HG02678 (cell line): ENCODE measurements at regions not wholly inside any gene's neighbourhood (a gene's known extent, or its start where the extent isn't known, plus 50 kb on each side); places are given as distances from the start of the nearest gene placed in this dataset.

Source experiments
- ATAC-seq: cut with Tn5 transposase; IDR thresholded peaks from one replicate; pipeline ENCODE4 v1.9.1; 2021; ENCODE audit warnings: mild to moderate bottlenecking, moderate library complexity; ENCODE audit not compliant: unreplicated experiment

- ATAC-seq = no peak
Observed at GRCh38 chr9:134227451-134228411, 63.4 kb upstream of the RNU6ATAC start.

DNA sequence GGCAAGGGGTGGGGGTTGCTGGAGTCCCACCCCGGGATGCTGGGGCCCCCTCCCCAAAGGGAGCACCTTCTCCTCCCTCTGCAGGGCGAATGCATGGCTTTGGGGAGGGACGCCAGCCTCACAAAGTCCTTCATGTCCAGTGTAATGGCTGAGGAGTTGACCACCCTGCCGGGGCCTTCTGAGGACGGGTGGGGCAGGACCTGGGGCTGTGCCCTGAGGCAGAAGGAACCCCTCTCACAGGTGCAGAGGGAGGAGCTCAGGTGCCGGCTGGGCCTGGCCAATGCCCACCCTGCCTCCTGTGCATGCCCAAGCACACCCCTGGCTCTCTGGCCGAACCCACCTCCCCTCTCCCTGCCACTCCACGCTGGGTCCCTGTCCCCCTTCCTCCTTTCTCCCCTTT lies 64.3 kb upstream of the RNU6ATAC start:
- no peak for ATAC-seq

DNA sequence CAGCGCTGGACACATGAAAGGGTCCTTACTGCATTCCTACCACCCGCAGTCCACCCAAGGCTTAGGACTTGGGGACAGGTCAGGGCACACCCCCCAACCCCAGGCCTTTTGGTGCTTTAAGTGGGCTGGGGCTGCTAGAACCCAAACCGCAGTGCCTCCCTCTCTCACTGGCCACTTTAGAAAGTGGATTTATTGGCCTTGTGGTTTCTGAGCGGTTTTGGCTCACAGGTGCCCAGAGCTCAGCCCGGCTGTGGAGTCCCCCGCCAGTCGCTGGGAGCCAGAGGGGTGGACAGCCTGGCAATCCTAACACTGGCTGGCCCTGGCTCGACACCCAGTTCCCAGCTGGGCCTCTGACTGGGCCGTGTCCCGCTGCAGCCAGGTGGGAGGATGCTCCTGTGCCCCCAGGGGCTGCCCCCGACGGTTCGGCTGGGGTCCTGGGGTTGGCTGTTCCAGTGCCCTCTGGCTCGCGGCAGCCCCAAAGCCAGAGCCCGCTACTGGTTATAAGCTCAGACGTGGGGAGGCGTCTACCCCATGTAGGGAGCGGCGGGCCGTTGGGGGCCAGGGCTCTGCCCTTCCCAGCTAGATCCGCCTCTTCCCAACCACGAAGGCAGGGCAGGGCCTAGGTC lies 65.2 kb upstream of the RNU6ATAC start:
- ATAC-seq = no peak

DNA sequence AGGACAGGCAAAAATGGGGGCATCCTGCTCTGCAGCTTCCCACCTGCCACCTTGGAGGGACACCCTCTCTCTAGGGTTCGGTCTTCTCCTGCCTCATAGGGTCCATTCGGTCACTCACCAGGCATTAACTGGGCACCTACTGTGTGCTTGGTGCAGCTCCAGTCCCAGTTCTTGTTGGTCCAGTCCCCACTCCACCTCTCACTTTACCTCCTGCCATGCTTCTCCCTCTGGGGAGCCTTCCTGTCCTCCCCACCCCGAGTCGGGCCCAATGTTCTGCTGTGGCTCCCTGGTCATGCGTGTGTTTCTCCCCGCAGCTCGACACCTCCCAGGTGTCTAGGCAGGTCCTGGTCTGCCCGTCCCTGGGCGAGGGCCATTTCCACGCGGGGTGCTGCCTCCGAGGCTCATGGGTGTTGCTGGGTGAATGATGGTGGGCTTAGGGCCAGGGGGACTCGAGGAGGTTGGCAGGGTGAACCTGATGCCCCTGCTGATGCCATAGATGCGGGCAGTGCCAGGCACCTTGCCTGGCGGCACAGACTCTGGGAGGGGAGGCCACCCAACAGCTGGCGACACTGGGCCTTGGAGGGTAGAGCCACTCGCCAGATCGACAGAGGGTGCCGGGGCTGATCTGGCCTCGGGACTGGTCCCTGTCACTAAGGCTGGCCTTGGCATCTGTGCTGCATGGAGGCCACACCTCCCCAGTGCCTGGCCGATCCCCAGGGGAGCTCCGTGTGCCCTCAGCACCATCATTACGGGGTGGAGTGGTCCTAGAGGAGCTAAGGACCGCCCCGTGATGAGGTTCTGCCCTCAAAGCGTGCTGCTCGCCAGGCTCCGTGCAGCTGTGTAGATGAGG lies 66.0 kb upstream of the RNU6ATAC start:
- ATAC-seq = no peak

DNA sequence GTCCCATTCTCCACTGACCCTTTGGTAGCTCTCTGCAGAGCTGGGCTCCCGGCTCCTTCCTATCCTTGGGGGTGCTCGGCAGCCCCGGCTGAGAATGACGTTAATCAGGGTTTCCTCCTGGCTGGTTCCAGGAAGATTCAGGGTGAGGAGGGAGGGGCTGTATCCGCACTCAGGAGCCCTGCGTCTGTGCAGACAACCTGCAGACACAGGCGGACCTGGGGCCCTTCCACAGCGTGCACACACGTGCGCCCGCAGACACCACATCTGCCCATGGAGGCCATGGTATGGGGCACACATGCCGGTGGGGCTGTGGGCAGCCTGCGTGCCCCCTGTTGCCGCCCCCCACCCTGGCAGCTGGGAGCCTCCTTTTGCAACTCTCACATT lies 66.6 kb upstream of the RNU6ATAC start:
- no peak for ATAC-seq

- ATAC-seq = no peak
Observed at GRCh38 chr9:134231330-134231745, 67.0 kb upstream of the RNU6ATAC start.

- no peak for ATAC-seq
Observed at GRCh38 chr9:134231767-134232166, 67.4 kb upstream of the RNU6ATAC start.

DNA sequence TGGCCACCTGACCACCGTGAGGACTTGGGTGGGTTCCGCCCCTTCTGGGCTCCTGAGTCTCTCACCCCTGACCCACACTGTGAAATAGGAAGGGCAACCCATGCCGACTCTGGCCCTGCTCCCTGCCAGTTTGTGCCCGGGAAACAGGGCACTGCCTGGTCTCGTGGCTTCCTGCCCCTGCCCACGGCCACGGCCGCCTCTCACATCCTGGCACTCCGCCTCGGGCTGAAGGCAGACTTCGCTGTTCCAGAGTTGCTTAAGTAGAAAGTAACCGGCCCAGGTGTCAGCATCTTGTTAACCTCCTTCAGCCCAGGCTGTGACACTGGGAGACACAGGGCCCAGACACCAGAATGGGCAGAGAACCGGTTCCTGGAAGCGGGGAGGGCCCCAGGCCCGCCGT lies 68.7 kb upstream of the RNU6ATAC start:
- no peak for ATAC-seq

- ATAC-seq = no peak
Observed at GRCh38 chr9:134234001-134234660, 69.8 kb upstream of the RNU6ATAC start.

DNA sequence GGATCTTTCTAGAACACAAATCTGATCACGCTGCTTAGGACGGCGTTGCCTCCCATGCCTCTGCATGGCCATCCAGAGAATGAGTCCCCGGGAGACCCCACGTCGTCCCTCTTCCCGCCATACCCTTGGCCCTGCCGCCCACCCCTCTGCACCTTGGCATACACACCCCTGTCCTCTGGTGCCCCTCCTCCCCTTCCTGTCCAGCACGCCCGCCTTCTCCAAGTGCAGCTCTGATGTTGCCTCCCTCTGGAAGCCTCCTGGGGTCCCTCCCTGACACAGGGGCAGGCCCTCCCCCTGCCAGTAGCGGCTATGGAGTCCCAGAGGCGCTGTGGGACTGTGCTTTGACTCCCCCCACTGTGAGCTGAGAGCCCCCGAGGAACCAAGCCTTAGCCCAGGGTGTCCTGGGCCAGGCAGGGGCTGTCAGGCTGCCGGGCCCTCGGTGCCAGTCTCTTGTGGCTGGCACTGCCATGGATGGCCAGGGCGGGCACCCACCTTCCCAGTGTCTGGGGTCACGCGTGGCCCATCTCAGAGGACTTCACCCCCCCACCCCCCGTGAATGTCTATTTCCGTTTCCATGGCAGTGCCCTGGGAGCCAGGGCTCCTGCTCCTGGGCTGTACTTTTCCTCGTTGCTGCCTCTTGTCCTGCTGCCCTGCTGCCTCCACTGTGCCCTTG lies 70.5 kb upstream of the RNU6ATAC start:
- no peak for ATAC-seq

DNA sequence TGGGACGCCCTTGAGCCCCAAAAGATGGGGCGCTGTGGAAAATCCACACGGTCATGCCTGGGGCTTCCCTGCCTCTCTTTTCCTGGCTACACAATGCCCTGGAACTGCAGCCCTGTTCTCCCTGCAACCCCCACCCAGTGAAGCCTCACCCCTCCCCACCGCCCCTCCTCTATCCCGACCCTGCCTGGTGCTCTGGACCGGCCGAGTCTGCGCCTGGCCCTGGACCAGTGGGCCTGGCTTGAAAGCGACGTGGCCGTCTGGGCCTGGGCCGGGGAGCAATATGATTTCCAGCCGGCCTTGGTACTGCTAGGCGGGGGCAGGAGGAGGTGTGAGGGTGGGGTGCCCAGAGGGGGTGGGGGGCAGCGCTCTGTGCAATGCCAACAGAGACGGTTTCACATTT lies 71.0 kb upstream of the RNU6ATAC start:
- ATAC-seq = no peak

GRCh38 chr9:134236001-134236421 lies 71.6 kb upstream of the RNU6ATAC start:
- no peak for ATAC-seq

- ATAC-seq = no peak
Observed at GRCh38 chr9:134236935-134237629, 72.7 kb upstream of the RNU6ATAC start.

GRCh38 chr9:134237630-134238265 lies 73.4 kb upstream of the RNU6ATAC start:
- no peak for ATAC-seq

- no peak for ATAC-seq
Observed at GRCh38 chr9:134239130-134239903, 75.0 kb upstream of the RNU6ATAC start.

DNA sequence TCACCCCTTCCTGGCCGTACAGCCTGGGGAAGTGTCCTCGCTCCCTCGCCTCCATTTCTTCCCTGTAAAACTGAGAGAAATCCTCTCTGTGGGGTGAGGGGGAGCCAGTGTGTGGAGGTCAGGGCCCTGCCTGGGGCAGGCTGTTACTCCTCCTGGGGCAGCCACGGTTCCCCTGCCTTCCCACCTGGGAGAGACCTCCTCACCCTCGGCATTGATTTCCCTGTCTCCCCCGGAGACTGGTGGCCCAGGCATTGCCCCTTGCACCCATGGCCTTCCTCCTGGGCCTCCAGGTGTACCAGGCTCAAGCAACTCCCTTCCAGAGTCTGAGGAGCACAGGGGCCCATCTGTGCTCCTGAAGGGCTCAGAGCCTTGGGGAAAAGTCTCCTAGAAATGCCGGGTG lies 75.6 kb upstream of the RNU6ATAC start:
- no peak for ATAC-seq

- no peak for ATAC-seq
Observed at GRCh38 chr9:134240361-134240760, 76.0 kb upstream of the RNU6ATAC start.

DNA sequence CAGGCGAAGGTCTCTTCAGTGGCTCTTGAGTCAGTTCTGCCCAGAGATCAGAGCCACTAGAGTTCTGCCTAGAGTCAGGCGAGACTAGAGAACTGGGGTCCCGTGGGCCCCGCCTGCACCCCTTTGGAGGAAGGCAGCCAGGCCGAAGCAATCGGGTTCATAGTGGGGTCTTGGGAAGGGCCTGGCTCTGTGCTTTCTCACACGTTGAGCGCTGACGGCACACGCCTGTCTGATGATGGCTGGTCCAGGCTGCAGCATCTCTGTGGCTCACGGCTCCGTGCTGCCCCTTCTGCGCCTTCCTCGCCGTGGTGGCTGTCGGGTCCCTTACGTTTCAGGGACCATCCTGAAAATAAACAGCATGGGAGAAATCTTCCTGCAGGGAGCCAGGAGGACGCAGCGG lies 78.3 kb upstream of the RNU6ATAC start:
- ATAC-seq = no peak
